HG03439 (cell line): ENCODE measurements at regions not wholly inside any gene's neighbourhood (a gene's known extent, or its start where the extent isn't known, plus 50 kb on each side); places are given as distances from the start of the nearest gene placed in this dataset.
"Not testable (repeated sequence)": the region's sequence is repeated elsewhere in the genome, so short reads cannot be mapped to it uniquely, and the experiment has no call there.

Experiments used
- ATAC-seq: cut with Tn5 transposase; IDR thresholded peaks from one replicate; pipeline ENCODE4 v1.9.1; 2021; ENCODE audit warnings: mild to moderate bottlenecking, moderate library complexity; ENCODE audit not compliant: unreplicated experiment

DNA sequence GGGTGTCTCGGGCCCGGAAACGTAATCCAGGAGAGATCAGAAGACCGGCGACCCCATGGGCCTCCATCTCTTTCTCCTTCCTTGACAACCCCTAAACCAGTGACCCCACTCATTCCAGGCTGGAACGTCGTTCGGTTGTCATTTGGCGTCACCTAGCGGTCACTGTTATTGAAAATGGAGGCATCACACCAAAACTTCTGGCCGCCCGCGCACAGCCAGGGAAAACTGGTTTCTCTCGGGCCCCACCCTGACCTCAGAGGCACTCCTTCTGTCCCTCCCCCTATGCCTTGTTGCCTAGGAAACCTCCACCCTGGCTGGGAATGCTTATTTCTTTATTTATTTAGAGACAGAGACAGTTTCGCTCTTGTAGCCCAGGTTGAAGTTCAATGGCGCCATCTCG is 2327.3 kb upstream of the TPTE start:
- peak; percentile 67 for ATAC-seq

DNA sequence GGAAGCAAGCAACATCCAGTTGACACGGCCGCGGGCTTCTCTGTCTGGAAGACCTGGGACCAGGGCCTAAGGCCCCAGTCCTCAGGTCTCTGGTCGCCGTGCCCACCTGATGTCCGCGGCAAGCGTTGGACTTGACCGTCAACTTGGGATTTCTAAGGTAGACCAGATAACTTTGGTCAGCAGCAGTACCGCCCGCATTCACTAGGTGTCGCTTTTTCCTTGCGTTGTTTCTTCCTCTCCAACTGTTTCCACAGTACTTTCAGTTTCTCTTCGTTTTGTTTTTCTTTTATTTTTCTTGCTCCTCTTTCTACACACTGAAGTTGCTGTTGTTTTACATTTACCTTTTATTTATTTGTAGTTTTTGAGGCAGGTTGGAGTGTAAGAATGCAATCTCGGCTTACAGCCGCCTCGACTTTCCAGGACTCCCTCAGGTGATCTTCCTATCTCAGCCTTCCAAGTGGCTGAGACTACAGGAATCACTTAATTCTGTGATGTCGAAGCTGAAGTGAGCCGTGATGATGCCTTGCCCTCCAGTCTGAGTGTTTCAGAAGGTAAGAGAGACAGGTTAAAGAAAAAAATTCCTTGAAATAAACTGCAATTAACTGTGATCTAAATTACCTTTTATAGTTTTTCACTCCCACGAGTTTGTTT is 2323.9 kb upstream of the TPTE start:
- not testable (repeated sequence) for ATAC-seq

DNA sequence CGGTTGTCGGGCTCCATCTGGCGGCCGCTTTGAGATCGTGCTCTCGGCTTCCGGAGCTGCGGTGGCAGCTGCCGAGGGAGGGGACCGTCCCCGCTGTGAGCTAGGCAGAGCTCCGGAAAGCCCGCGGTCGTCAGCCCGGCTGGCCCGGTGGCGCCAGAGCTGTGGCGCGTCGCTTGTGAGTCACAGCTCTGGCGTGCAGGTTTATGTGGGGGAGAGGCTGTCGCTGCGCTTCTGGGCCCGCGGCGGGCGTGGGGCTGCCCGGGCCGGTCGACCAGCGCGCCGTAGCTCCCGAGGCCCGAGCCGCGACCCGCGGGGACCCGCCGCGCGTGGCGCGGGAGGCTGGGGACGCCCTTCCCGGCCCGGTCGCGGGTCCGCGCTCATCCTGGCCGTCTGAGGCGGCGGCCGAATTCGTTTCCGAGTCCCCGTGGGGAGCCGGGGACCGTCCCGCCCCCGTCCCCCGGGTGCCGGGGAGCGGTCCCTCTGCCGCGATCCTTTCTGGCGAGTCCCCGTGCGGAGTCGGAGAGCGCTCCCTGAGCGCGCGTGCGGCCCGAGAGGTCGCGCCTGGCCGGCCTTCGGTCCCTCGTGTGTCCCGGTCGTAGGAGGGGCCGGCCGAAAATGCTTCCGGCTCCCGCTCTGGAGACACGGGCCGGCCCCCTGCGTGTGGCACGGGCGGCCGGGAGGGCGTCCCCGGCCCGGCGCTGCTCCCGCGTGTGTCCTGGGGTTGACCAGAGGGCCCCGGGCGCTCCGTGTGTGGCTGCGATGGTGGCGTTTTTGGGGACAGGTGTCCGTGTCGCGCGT is 2316.1 kb upstream of the TPTE start:
- not testable (repeated sequence) for ATAC-seq

DNA sequence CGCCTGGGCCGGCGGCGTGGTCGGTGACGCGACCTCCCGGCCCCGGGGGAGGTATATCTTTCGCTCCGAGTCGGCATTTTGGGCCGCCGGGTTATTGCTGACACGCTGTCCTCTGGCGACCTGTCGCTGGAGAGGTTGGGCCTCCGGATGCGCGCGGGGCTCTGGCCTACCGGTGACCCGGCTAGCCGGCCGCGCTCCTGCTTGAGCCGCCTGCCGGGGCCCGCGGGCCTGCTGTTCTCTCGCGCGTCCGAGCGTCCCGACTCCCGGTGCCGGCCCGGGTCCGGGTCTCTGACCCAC is 2315.5 kb upstream of the TPTE start:
- not testable (repeated sequence) for ATAC-seq

DNA sequence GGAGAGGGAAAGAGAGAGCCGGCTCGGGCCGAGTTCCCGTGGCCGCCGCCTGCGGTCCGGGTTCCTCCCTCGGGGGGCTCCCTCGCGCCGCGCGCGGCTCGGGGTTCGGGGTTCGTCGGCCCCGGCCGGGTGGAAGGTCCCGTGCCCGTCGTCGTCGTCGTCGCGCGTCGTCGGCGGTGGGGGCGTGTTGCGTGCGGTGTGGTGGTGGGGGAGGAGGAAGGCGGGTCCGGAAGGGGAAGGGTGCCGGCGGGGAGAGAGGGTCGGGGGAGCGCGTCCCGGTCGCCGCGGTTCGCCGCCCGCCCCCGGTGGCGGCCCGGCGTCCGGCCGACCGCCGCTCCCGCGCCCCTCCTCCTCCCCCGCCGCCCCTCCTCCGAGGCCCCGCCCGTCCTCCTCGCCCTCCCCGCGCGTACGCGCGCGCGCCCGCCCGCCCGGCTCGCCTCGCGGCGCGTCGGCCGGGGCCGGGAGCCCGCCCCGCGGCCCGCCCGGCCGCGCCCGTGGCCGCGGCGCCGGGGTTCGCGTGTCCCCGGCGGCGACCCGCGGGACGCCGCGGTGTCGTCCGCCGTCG is 2308.3 kb upstream of the TPTE start:
- peak; percentile 73 for ATAC-seq

DNA sequence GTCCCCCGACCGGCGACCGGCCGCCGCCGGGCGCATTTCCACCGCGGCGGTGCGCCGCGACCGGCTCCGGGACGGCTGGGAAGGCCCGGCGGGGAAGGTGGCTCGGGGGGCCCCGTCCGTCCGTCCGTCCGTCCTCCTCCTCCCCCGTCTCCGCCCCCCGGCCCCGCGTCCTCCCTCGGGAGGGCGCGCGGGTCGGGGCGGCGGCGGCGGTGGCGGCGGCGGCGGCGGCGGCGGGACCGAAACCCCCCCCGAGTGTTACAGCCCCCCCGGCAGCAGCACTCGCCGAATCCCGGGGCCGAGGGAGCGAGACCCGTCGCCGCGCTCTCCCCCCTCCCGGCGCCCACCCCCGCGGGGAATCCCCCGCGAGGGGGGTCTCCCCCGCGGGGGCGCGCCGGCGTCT is 2306.8 kb upstream of the TPTE start:
- ATAC-seq: not testable (repeated sequence)

DNA sequence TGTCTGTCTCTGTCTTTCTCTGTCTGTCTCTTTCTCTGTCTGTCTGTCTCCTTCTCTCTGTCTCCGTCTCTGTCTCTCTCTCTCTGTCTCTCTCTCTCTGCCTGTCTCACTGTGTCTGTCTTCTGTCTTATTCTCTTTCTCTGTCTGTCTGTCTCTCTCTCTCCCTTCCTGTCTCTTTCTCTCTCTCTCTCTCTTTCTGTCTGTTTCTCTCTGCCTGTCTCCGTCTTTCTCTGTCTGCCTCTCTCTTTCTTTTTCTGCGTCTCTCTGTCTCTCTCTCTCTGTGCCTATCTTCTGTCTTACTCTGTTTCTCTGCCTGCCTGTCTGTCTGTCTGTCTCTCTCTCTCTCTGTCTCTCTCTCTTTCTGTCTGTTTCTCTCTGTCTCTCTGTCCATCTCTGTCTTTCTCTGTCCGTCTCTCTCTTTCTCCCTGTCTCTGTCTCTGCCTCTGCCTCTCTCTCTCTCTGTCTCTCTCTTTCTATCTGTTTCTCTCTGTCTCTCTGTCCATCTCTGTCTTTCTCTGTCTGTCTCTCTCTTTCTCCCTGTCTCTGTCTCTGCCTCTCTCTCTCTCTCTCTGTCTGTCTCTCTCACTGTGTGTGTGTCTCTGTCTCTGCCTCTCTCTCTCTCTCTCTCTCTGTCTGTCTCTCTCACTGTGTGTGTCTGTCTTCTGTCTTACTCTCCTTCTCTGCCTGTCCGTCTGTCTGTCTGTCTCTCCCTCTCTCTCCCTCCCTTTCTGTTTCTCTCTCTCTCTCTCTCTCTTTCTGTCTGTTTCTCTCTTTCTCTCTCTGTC is 2291.8 kb upstream of the TPTE start:
- peak; percentile 21 for ATAC-seq

DNA sequence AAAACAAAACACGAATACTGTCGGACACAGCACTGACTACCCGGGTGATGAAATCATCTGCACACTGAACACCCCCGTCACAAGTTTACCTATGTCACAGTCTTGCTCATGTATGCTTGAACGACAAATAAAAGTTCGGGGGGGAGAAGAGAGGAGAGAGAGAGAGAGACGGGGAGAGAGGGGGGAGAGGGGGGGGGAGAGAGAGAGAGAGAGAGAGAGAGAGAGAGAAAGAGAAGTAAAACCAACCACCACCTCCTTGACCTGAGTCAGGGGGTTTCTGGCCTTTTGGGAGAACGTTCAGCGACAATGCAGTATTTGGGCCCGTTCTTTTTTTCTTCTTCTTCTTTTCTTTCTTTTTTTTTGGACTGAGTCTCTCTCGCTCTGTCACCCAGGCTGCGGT is 2290.1 kb upstream of the TPTE start:
- not testable (repeated sequence) for ATAC-seq

DNA sequence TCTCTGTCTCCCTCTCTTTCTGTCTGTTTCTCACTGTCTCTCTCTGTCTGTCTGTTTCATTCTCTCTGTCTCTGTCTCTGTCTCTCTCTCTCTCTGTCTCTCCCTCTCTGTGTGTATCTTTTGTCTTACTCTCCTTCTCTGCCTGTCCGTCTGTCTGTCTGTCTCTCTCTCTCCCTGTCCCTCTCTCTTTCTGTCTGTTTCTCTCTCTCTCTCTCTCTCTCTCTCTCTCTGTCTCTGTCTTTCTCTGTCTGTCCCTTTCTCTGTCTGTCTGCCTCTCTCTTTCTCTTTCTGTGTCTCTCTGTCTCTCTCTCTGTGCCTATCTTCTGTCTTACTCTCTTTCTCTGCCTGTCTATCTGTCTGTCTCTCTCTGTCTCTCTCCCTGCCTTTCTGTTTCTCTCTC is 2288.4 kb upstream of the TPTE start:
- ATAC-seq: not testable (repeated sequence)

DNA sequence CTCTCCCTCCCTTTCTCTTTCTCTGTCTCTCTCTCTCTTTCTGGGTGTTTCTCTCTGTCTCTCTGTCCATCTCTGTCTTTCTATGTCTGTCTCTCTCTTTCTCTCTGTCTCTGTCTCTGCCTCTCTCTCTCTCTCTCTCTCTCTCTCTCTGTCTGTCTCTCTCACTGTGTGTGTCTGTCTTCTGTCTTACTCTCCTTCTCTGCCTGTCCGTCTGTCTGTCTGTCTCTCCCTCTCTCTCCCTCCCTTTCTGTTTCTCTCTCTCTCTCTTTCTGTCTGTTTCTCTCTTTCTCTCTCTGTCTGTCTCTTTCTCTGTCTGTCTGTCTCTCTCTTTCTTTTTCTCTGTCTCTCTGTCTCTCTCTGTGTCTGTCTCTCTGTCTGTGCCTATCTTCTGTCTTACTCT is 2287.3 kb upstream of the TPTE start:
- not testable (repeated sequence) for ATAC-seq

DNA sequence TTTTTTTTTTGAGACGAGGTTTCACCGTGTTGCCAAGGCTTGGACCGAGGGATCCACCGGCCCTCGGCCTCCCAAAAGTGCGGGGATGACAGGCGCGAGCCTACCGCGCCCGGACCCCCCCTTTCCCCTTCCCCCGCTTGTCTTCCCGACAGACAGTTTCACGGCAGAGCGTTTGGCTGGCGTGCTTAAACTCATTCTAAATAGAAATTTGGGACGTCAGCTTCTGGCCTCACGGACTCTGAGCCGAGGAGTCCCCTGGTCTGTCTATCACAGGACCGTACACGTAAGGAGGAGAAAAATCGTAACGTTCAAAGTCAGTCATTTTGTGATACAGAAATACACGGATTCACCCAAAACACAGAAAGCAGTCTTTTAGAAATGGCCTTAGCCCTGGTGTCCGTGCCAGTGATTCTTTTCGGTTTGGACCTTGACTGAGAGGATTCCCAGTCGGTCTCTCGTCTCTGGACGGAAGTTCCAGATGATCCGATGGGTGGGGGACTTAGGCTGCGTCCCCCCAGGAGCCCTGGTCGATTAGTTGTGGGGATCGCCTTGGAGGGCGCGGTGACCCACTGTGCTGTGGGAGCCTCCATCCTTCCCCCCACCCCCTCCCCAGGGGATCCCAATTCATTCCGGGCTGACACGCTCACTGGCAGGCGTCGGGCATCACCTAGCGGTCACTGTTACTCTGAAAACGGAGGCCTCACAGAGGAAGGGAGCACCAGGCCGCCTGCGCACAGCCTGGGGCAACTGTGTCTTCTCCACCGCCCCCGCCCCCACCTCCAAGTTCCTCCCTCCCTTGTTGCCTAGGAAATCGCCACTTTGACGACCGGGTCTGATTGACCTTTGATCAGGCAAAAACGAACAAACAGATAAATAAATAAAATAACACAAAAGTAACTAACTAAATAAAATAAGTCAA is 2276.4 kb upstream of the TPTE start:
- ATAC-seq: peak; percentile 39

DNA sequence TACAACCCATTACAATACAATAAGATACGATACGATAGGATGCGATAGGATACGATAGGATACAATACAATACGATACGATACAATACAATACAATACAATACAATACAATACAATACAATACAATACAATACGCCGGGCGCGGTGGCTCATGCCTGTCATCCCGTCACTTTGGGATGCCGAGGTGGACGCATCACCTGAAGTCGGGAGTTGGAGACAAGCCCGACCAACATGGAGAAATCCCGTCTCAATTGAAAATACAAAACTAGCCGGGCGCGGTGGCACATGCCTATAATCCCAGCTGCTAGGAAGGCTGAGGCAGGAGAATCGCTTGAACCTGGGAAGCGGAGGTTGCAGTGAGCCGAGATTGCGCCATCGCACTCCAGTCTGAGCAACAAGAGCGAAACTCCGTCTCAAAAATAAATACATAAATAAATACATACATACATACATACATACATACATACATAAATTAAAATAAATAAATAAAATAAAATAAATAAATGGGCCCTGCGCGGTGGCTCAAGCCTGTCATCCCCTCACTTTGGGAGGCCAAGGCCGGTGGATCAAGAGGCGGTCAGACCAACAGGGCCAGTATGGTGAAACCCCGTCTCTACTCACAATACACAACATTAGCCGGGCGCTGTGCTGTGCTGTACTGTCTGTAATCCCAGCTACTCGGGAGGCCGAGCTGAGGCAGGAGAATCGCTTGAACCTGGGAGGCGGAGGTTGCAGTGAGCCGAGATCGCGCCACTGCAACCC is 2275.6 kb upstream of the TPTE start:
- peak; percentile 86 for ATAC-seq

DNA sequence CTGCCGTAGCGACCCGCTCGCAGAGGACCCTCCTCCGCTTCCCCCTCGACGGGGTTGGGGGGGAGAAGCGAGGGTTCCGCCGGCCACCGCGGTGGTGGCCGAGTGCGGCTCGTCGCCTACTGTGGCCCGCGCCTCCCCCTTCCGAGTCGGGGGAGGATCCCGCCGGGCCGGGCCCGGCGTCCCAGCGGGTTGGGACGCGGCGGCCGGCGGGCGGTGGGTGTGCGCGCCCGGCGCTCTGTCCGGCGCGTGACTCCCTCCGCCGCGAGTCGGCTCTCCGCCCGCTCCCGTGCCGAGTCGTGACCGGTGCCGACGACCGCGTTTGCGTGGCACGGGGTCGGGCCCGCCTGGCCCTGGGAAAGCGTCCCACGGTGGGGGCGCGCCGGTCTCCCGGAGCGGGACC is 2269.7 kb upstream of the TPTE start:
- not testable (repeated sequence) for ATAC-seq

DNA sequence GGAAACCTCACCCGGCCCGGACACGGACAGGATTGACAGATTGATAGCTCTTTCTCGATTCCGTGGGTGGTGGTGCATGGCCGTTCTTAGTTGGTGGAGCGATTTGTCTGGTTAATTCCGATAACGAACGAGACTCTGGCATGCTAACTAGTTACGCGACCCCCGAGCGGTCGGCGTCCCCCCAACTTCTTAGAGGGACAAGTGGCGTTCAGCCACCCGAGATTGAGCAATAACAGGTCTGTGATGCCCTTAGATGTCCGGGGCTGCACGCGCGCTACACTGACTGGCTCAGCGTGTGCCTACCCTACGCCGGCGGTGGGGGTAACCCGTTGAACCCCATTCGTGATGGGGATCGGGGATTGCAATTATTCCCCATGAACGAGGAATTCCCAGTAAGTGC is 2266.3 kb upstream of the TPTE start:
- ATAC-seq: not testable (repeated sequence)

DNA sequence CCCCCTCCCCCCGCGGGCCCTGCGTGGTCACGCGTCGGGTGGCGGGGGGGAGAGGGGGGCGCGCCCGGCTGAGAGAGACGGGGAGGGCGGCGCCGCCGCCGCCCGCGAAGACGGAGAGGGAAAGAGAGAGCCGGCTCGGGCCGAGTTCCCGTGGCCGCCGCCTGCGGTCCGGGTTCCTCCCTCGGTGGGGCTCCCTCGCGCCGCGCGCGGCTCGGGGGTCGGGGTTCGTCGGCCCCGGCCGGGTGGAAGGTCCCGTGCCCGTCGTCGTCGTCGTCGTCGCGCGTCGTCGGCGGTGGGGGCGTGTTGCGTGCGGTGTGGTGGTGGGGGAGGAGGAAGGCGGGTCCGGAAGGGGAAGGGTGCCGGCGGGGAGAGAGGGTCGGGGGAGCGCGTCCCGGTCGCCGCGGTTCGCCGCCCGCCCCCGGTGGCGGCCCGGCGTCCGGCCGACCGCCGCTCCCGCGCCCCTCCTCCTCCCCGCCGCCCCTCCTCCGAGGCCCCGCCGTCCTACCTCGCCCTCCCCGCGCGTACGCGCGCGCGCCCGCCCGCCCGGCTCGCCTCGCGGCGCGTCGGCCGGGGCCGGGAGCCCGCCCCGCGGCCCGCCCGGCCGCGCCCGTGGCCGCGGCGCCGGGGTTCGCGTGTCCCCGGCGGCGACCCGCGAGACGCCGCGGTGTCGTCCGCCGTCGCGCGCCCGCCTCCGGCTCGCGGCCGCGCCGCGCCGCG is 2264.1 kb upstream of the TPTE start:
- not testable (repeated sequence) for ATAC-seq

DNA sequence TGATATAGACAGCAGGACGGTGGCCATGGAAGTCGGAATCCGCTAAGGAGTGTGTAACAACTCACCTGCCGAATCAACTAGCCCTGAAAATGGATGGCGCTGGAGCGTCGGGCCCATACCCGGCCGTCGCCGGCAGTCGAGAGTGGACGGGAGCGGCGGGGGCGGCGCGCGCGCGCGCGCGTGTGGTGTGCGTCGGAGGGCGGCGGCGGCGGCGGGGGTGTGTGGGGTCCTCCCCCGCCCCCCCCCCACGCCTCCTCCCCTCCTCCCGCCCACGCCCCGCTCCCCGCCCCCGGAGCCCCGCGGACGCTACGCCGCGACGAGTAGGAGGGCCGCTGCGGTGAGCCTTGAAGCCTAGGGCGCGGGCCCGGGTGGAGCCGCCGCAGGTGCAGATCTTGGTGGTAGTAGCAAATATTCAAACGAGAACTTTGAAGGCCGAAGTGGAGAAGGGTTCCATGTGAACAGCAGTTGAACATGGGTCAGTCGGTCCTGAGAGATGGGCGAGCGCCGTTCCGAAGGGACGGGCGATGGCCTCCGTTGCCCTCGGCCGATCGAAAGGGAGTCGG is 2261.2 kb upstream of the TPTE start:
- ATAC-seq: not testable (repeated sequence)
